K562 (cell line): ENCODE measurements at regions not wholly inside any gene's neighbourhood (a gene's known extent, or its start where the extent isn't known, plus 50 kb on each side); places are given as distances from the start of the nearest gene placed in this dataset.

ENCODE experiments used
- CEBPB ChIP-seq: fragments of 450-650 bp; IDR thresholded peaks from 2 replicates; pipeline ENCODE4 v1.6.1; 2016; ENCODE audit warnings: missing genetic modification characterization, missing compliant biosample characterization
- ELF1 ChIP-seq: fragments of 200-800 bp; sonication (Bioruptor generic); IDR thresholded peaks from 2 replicates; pipeline ENCODE4 v1.6.1; 2016; ENCODE audit warnings: missing genetic modification characterization, missing compliant biosample characterization
- IFI16 ChIP-seq: fragments of 250-450 bp; sonication (Bioruptor Pico); IDR thresholded peaks from 2 replicates; pipeline ENCODE4 v2.1.2; 2022; ENCODE audit warnings: mild to moderate bottlenecking, inconsistent platforms
- MECOM ChIP-seq: fragments of 250-450 bp; sonication (Bioruptor Pico); IDR thresholded peaks from 2 replicates; pipeline ENCODE4 v1.8.0; 2022; ENCODE audit warnings: inconsistent platforms
- NR2C2 ChIP-seq, 2 experiments: fragments of 200-800 bp in 1 of 2; sonication (Bioruptor generic) in 1 of 2; sonication (generic) in 1 of 2; formaldehyde crosslinking in 1 of 2; IDR thresholded peaks; 2 replicates each; pipeline versions ENCODE4 v1.6.1 to v1.8.0; 2016 to 2022; ENCODE audit warnings: mild to moderate bottlenecking in 1 of 2, missing compliant biosample characterization in 1 of 2, missing genetic modification characterization in 1 of 2, missing genetic modification reagents in 1 of 2
- RBM22 ChIP-seq: fragments of 200-400 bp; formaldehyde crosslinking; IDR thresholded peaks from 2 replicates; pipeline ENCODE4 v1.6.1; 2018; ENCODE audit warnings: low read length, low read depth; ENCODE audit not compliant: poor library complexity, severe bottlenecking
- TRIM24 ChIP-seq, 2 experiments: fragments of 450-650 bp; IDR thresholded peaks; 2 replicates each; pipeline ENCODE4 v1.6.1; 2016
- XRCC5 ChIP-seq: fragments of 200-400 bp; formaldehyde crosslinking; IDR thresholded peaks from 2 replicates; pipeline ENCODE4 v1.6.1; 2017; ENCODE audit warnings: low read depth, mild to moderate bottlenecking, low read length
- ZNF12 ChIP-seq: sonication (generic); formaldehyde crosslinking; IDR thresholded peaks from 2 replicates; pipeline ENCODE4 v1.4.0; 2020; ENCODE audit warnings: mild to moderate bottlenecking, missing genetic modification reagents
- ZNF589 ChIP-seq: fragments of 200-800 bp; sonication (Bioruptor generic); IDR thresholded peaks from 2 replicates; pipeline ENCODE4 v1.6.1; 2016; ENCODE audit warnings: low read depth, missing genetic modification characterization, missing compliant biosample characterization

DNA sequence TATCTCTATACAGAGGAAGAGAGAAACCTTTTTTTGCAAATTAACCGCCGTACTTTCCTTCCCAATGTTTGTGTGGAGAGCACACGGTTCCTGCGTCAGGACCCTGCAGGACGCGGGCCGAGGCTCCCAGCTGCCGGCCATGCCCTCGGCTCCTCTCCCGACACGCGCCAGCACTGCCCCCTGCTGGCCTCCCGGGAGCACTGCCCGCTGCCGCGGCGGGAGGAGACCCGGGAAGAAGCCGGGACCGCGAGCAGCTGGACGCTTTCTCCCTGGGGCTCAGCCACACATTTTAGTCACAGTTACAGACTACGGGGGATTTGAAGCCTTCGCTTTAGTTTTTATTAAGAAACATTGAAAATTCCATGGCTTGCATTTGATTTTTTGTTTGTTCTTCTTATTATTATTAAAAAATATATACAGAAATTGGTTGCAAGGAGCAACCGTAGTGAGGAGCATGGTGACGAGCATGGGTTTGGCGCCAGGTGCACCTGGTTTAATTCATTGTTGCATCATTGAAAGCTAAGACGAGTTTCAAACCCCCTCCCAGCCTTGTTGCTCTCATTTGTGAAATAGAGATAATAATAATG, 401.2 kb downstream of the GALR1 start:
- TF ChIP-seq RBM22: no peak
- TF ChIP-seq ELF1 (tag): no peak
- TF ChIP-seq CEBPB (tag): no peak
- no peak for TF ChIP-seq IFI16 (CRISPR knock-in tag)
- TF ChIP-seq ZNF12 (CRISPR knock-in tag): no peak
- TF ChIP-seq ZNF589: no peak
- no peak for TF ChIP-seq TRIM24 (IDR thresholded peaks at IDR 0.05)
- TF ChIP-seq NR2C2 (CRISPR knock-in tag; IDR thresholded peaks at IDR 0.05): no peak
- no peak for TF ChIP-seq NR2C2 (tag; IDR thresholded peaks at IDR 0.05)
- TF ChIP-seq MECOM (CRISPR knock-in tag): no peak
- no peak for TF ChIP-seq XRCC5
